Stomach (tissue), 4 donors: ENCODE measurements at regions not wholly inside any gene's neighbourhood (a gene's known extent, or its start where the extent isn't known, plus 50 kb on each side); places are given as distances from the start of the nearest gene placed in this dataset.

Experiments used
- EP300 ChIP-seq: sonication (generic); formaldehyde crosslinking; IDR thresholded peaks from one replicate; pipeline ENCODE4 v1.6.1; 2017; ENCODE audit warnings: antibody characterized with exemption
- POLR2A ChIP-seq, 4 donors: fragments of 450-650 bp; IDR thresholded peaks; one replicate each; pipeline ENCODE4 v1.6.1; 2016; ENCODE audit warnings: antibody characterized with exemption in 4 of 4, control low read depth in 2 of 4, mild to moderate bottlenecking in 1 of 4, moderate library complexity in 1 of 4
- POLR2AphosphoS5 ChIP-seq, 3 donors: sonication (generic); formaldehyde crosslinking; IDR thresholded peaks; one replicate each; pipeline ENCODE4 v1.6.1; 2016; ENCODE audit warnings: antibody characterized with exemption in 3 of 3
- TF ChIP-seq, protein P1 (sequence below), 7 experiments: fragments of 450-650 bp in 4 of 7; fragments of 200-600 bp in 3 of 7; sonication (generic) in 3 of 7; IDR thresholded peaks; one replicate each; pipeline ENCODE4 v1.5.1; 2016 to 2019; ENCODE audit warnings: antibody characterized with exemption in 7 of 7, control low read depth in 2 of 7, mild to moderate bottlenecking in 1 of 7

DNA sequence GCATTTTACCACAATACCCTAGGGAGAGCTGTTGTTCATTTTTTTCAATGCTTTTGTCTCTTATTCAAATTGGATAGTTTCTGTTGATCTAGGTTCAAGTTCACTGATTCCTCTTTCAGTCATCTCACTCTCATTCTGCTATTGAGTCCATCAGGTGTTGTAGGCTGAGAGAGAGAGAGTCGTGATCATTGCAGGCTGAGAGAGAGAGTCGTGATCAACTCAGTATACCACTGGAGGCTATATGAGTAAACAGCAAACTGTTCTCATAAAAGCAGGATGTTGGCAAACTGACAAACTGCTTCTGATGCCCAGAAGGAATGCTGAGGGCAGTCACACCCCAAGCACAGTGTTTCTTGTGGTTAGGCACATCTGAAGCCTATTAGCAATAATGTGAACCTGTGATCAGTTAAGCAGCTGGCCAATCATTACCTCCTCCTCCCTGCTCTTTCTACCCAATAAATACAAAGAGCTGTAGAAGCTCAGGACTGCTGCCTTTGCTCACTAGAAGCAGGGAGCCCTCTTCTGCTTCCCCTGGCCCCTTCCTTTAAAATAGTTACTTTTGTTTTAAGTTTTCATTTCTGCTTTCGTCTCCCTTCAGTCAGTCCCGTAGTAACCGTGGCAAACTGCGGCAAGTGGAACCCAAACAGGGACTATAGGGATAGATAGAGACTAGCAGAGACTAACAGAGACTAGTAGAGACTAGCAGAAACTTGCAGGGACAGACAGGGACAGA, 476.1 kb upstream of the ACO1 start:
- TF ChIP-seq, protein P1, sequence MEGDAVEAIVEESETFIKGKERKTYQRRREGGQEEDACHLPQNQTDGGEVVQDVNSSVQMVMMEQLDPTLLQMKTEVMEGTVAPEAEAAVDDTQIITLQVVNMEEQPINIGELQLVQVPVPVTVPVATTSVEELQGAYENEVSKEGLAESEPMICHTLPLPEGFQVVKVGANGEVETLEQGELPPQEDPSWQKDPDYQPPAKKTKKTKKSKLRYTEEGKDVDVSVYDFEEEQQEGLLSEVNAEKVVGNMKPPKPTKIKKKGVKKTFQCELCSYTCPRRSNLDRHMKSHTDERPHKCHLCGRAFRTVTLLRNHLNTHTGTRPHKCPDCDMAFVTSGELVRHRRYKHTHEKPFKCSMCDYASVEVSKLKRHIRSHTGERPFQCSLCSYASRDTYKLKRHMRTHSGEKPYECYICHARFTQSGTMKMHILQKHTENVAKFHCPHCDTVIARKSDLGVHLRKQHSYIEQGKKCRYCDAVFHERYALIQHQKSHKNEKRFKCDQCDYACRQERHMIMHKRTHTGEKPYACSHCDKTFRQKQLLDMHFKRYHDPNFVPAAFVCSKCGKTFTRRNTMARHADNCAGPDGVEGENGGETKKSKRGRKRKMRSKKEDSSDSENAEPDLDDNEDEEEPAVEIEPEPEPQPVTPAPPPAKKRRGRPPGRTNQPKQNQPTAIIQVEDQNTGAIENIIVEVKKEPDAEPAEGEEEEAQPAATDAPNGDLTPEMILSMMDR (IDR thresholded peaks at IDR 0.05) = no peak
- TF ChIP-seq POLR2AphosphoS5 (IDR thresholded peaks at IDR 0.05) = no peak
- TF ChIP-seq POLR2A (IDR thresholded peaks at IDR 0.05) = no peak
- TF ChIP-seq EP300 = no peak
